Astrocyte of the cerebellum (primary cell): ENCODE measurements at regions not wholly inside any gene's neighbourhood (a gene's known extent, or its start where the extent isn't known, plus 50 kb on each side); places are given as distances from the start of the nearest gene placed in this dataset.
A peak's percentile ranks its signal among the peaks of the same experiment; 100 is the strongest.

Experiments used
- DNase-seq: peaks from one replicate; pipeline ENCODE4 v3.0.0-alpha.2; 2011; ENCODE audit warnings: low read depth
- H3K4me3 ChIP-seq: 2 replicates; pipeline ENCODE4 v1.5.1; 2011; ENCODE audit warnings: mild to moderate bottlenecking, low read depth, low read length, moderate library complexity
- CTCF ChIP-seq: IDR thresholded peaks from 2 replicates; pipeline ENCODE4 v1.5.1; 2012; ENCODE audit warnings: low read length, low read depth, moderate library complexity, mild to moderate bottlenecking; ENCODE audit errors: missing control alignments
- in situ Hi-C: cut with HindIII; loops from 2 replicates; pipeline ENCODE4 v1.10.0; 2017; ENCODE audit warnings: low sequenced_read_pairs

- TF ChIP-seq CTCF = no peak
- in situ Hi-C loops = no loop called here
- no peak overlapping the region for H3K4me3 ChIP-seq
- no peak for DNase-seq
Measured at GRCh38 chr2:7884338-7884737, 797.5 kb upstream of the ID2 start.

GRCh38 chr2:7886666-7887065 is 795.2 kb upstream of the ID2 start:
- no peak for TF ChIP-seq CTCF
- H3K4me3 ChIP-seq = no peak overlapping the region
- DNase-seq = no peak
- in situ Hi-C loops = no loop called here

- in situ Hi-C loops = no loop called here
- H3K4me3 ChIP-seq = no peak overlapping the region
- DNase-seq = no peak
- no peak for TF ChIP-seq CTCF
Measured at GRCh38 chr2:7887441-7887840, 794.4 kb upstream of the ID2 start.

- in situ Hi-C loops = no loop called here
- DNase-seq = no peak
- no peak overlapping the region for H3K4me3 ChIP-seq
- no peak for TF ChIP-seq CTCF
Measured at GRCh38 chr2:7888876-7889275, 793.0 kb upstream of the ID2 start.

- no peak for TF ChIP-seq CTCF
- H3K4me3 ChIP-seq = no peak overlapping the region
- in situ Hi-C loops = no loop called here
- DNase-seq = peak; percentile 52
Measured at GRCh38 chr2:7891312-7891711, 790.5 kb upstream of the ID2 start.

GRCh38 chr2:7895289-7895688 is 786.6 kb upstream of the ID2 start:
- H3K4me3 ChIP-seq = no peak overlapping the region
- no peak for DNase-seq
- in situ Hi-C loops = no loop called here
- TF ChIP-seq CTCF = no peak

- no peak for TF ChIP-seq CTCF
- no peak for DNase-seq
- H3K4me3 ChIP-seq = no peak overlapping the region
- in situ Hi-C loops = no loop called here
Measured at GRCh38 chr2:7896940-7897487, 784.8 kb upstream of the ID2 start.
